ENCODE measurements at regions not wholly inside any gene's neighbourhood (a gene's known extent, or its start where the extent isn't known, plus 50 kb on each side); places are given as distances from the start of the nearest gene placed in this dataset.

DNA sequence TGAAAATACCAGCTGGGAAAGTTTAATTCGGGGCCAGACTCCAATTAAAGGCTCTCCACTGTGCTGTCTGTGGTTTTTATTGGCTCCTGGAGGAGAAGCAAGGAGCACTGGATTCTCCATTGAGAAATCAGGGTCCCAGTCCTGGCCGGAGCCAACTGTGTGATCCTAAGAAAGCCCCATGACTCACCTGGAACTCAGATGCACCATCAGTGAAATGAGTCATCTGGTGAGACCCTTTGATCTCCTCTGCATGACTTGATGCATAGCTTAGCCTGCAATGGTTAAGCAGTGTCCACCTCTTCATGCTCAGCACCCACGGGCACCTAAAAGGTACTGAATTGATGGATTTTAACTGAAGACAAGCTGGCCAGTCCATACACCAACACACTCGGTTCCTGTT is 119.2 kb upstream of the VCX3B start:
- no peak for ATAC-seq
- Mint-ChIP-seq H3K36me3 (peaks cover 0 to 24% (median 0%) of the 10 kb centered on the region in 3 donors), H3K27ac (peak overlapping the region in 1 of 10 donors; percentile 54), H3K4me1 (no peaks in the 10 kb centered on the region), H3K27me3 (no peaks in the 10 kb centered on the region), H3K9me3 (peaks cover 0 to 81% (median 17%) of the 10 kb centered on the region in 9 donors), H3K4me3 (no peak overlapping the region)
- no peak for DNase-seq
- POLR2A ChIA-PET, result no interaction called here

DNA sequence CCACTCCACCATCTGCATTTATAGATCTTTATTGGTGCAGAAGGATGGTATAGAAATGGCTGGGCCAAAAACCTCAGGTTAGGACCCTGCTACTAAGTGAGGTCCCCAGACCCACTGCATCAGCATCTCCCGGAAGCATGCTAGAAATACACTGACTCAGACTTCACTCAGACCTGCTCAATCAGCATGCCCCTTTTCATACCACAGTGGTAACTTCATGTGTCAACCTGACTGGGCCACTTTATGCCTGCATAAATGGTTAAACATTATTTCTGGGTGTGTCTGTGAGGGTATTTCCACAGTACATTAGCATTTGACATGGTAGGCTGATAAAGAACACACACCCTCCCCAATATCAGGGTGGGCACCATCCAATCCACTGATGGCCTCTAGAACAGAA is 118.6 kb upstream of the VCX3B start:
- DNase-seq (no peak), ATAC-seq (no peak)

DNA sequence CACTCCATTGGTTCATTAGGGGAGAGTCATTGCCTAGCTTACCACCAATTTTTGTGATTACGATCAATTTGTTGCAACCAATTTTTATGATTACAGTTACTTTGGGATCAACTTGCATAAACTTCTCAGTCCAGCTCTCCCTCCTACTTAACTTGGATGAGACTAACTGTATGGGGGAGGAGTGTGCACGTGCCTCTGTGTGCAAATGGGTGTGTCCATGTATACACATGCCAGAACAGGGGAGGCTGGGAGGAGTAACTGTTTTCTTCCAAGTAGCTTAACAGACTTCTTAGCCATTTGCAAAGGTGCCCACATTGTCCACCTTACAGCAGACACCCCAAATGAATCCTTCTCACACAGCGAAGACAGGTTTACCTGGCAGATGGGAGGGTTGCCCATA is 117.7 kb upstream of the VCX3B start:
- no peaks in the 10 kb centered on the region for H3K27me3 Mint-ChIP-seq
- DNase-seq (no peak), ATAC-seq (no peak)
- H3K27ac Mint-ChIP-seq, result no peak overlapping the region
- peaks cover 0 to 78% (median 8%) of the 10 kb centered on the region in 9 donors for H3K9me3 Mint-ChIP-seq
- no peak overlapping the region for H3K4me3 Mint-ChIP-seq
- POLR2A ChIA-PET, result no interaction called here
- no peaks in the 10 kb centered on the region for H3K4me1 Mint-ChIP-seq
- H3K36me3 Mint-ChIP-seq, result peaks cover 0 to 28% (median 0%) of the 10 kb centered on the region in 3 donors

More for the DNA sequence above, 118.6 kb upstream of the VCX3B start:
- POLR2A ChIA-PET, result no interaction called here
- Mint-ChIP-seq H3K36me3 (peaks cover 0 to 24% (median 0%) of the 10 kb centered on the region in 3 donors), H3K27me3 (no peaks in the 10 kb centered on the region), H3K4me1 (no peaks in the 10 kb centered on the region), H3K4me3 (no peak overlapping the region), H3K27ac (no peak overlapping the region), H3K9me3 (peaks cover 0 to 79% (median 15%) of the 10 kb centered on the region in 9 donors)

DNA sequence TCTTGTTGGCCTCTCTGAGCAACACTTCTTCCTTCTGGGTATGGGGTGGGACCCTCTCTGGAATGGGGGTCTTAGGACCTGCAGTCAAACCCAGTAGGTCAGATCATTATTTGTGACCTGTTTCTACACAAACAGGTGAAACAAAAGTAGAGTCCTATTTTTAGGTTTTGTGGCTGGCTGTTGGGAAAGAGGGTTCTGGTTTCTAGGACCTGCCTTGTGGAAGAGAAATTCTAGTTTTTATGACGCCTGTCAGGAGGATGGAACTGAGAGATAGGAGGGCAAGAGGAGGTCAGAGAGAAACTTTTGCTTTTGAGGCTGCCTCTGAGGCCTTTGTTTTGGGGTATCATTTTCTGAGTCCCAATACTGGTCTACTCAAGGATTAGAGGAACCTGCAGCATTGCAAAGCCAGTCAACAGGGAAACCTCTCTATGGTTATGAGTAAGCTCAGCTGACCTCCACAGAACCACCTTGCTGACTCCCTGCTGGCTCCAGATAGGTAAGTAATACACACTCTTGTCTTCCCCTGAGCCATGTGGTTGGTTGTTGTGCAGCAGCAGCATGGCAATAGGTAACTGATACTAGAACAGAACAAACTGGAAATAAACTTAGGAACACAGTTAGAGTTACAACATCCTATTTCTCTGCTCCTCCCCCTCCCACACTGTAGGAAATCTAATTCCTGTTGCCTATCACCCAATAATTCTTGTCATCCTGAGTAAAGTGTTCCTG is 114.7 kb upstream of the VCX3B start:
- H3K4me3 Mint-ChIP-seq, result no peak overlapping the region
- POLR2A ChIA-PET, result no interaction called here
- ATAC-seq (no peak), DNase-seq (no peak)
- peaks cover 0 to 7% (median 0%) of the 10 kb centered on the region in 3 donors for H3K36me3 Mint-ChIP-seq
- H3K9me3 Mint-ChIP-seq, result peaks cover 0 to 55% (median 3%) of the 10 kb centered on the region in 9 donors
- no peak overlapping the region for H3K27ac Mint-ChIP-seq
- no peaks in the 10 kb centered on the region for H3K27me3 Mint-ChIP-seq
- H3K4me1 Mint-ChIP-seq, result no peaks in the 10 kb centered on the region

DNA sequence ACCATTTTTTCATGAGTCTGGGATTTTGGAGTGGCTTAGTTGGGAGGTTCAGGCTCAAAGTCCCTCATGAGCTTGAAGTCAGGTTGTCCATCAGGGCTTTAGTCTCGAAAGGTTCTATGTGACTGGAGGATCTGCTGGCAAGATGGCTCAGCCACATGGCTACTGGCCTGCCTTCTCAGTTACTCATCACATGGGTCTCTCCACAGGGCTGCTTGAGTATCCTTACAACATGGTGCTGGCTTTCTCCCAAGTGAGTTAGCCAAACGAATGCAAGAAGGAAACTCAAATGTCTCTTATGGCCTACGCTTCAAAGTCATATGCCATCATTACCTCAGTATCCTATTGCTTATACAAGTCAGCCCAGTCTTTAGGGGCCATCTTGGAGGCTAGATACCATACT is 106.3 kb upstream of the VCX3B start:
- Mint-ChIP-seq H3K27me3 (no peaks in the 10 kb centered on the region), H3K36me3 (no peaks in the 10 kb centered on the region), H3K9me3 (peaks cover 0 to 11% (median 0%) of the 10 kb centered on the region in 9 donors), H3K4me3 (no peak overlapping the region), H3K4me1 (no peaks in the 10 kb centered on the region), H3K27ac (no peak overlapping the region)
- DNase-seq (no peak), ATAC-seq (no peak)
- POLR2A ChIA-PET, result no interaction called here

- Mint-ChIP-seq H3K4me3 (no peak overlapping the region), H3K9me3 (peaks cover 0 to 28% (median 0%) of the 10 kb centered on the region in 9 donors), H3K4me1 (no peaks in the 10 kb centered on the region), H3K36me3 (peaks cover 0 to 5% (median 0%) of the 10 kb centered on the region in 3 donors), H3K27me3 (no peaks in the 10 kb centered on the region), H3K27ac (no peak overlapping the region)
- DNase-seq (no peak), ATAC-seq (no peak)
- POLR2A ChIA-PET, result no interaction called here
Observed at GRCh38 chrX:8364369-8365141, 100.1 kb upstream of the VCX3B start.

- H3K9me3 Mint-ChIP-seq, result peaks cover 0 to 35% (median 0%) of the 10 kb centered on the region in 9 donors
- H3K36me3 Mint-ChIP-seq, result peaks cover 0 to 11% (median 0%) of the 10 kb centered on the region in 3 donors
- H3K27ac Mint-ChIP-seq, result no peak overlapping the region
- ATAC-seq (no peak), DNase-seq (no peak)
- POLR2A ChIA-PET, result no interaction called here
- no peak overlapping the region for H3K4me3 Mint-ChIP-seq
- no peaks in the 10 kb centered on the region for H3K27me3 Mint-ChIP-seq
- no peaks in the 10 kb centered on the region for H3K4me1 Mint-ChIP-seq
Observed at GRCh38 chrX:8366481-8366880, 98.1 kb upstream of the VCX3B start.

GRCh38 chrX:8374041-8374825 is 90.4 kb upstream of the VCX3B start:
- Mint-ChIP-seq H3K9me3 (peaks cover 0 to 57% (median 10%) of the 10 kb centered on the region in 9 donors), H3K27ac (no peak overlapping the region), H3K4me3 (no peak overlapping the region), H3K36me3 (peaks cover 0 to 27% (median 0%) of the 10 kb centered on the region in 3 donors), H3K4me1 (no peaks in the 10 kb centered on the region), H3K27me3 (no peaks in the 10 kb centered on the region)
- DNase-seq, result no peak
- POLR2A ChIA-PET, result no interaction called here
- ATAC-seq, result no peak

DNA sequence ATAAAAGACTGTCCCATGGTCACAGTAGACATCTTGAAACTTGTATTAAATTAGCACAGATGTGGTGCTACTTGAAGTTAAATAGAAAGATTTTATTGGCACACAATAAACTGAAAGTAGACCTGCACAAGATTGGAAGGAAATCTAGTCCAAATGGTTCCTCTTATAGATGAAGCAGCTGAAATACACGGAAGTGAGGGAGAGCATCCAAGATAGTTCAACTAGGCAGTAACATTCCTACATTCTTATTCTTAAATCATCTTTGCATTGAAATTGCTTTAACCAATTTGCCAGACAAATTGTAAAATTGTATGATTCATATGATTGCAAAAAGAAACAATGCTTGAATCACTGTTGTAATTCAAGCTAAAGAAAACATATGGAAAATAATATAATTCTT is 87.6 kb upstream of the VCX3B start:
- DNase-seq (no peak), ATAC-seq (no peak)
- peaks cover 0 to 66% (median 13%) of the 10 kb centered on the region in 9 donors for H3K9me3 Mint-ChIP-seq
- no peak overlapping the region for H3K4me3 Mint-ChIP-seq
- POLR2A ChIA-PET, result no interaction called here
- no peak overlapping the region for H3K27ac Mint-ChIP-seq
- peaks cover 0 to 26% (median 0%) of the 10 kb centered on the region in 3 donors for H3K36me3 Mint-ChIP-seq
- H3K27me3 Mint-ChIP-seq, result no peaks in the 10 kb centered on the region
- H3K4me1 Mint-ChIP-seq, result no peaks in the 10 kb centered on the region

- Mint-ChIP-seq H3K4me1 (no peaks in the 10 kb centered on the region), H3K4me3 (no peak overlapping the region), H3K36me3 (peaks cover 0 to 12% (median 0%) of the 10 kb centered on the region in 3 donors), H3K9me3 (peaks cover 0 to 79% (median 16%) of the 10 kb centered on the region in 9 donors), H3K27ac (no peak overlapping the region), H3K27me3 (peaks cover 0 to 4% (median 0%) of the 10 kb centered on the region in 5 donors)
- no peak for ATAC-seq
- POLR2A ChIA-PET, result no interaction called here
- no peak for DNase-seq
Observed at GRCh38 chrX:8390771-8391170, 73.9 kb upstream of the VCX3B start.

DNA sequence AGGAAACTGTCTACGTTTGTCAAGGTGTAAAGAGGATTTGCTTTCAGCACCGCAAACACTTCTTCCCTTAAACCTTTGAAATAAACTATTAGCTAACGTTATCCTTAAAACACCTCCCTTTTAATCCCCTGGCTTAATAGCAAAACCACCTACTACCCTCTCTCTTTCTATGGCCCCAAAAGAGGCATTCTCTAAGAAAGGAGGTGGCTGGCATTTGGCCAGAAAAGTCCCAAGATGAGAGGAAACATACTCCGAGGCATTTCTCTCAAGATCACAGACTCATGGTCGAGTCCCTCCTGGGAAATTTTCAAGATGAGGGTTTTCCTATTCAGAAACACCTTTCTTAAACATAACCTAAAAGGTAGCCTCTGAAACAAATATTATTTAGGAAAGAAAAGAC is 60.6 kb upstream of the VCX3B start:
- Mint-ChIP-seq H3K4me3 (no peak overlapping the region), H3K36me3 (peaks cover 0 to 4% (median 0%) of the 10 kb centered on the region in 3 donors), H3K9me3 (peaks cover 0 to 79% (median 8%) of the 10 kb centered on the region in 9 donors), H3K4me1 (no peaks in the 10 kb centered on the region), H3K27me3 (no peaks in the 10 kb centered on the region), H3K27ac (no peak overlapping the region)
- ATAC-seq (no peak), DNase-seq (no peak)
- POLR2A ChIA-PET, result no interaction called here

- Mint-ChIP-seq H3K27me3 (no peaks in the 10 kb centered on the region), H3K36me3 (peaks cover 0 to 6% (median 0%) of the 10 kb centered on the region in 3 donors), H3K9me3 (peaks cover 0 to 79% (median 9%) of the 10 kb centered on the region in 9 donors), H3K4me1 (no peaks in the 10 kb centered on the region), H3K4me3 (no peak overlapping the region), H3K27ac (no peak overlapping the region)
- DNase-seq (no peak), ATAC-seq (no peak)
- POLR2A ChIA-PET, result no interaction called here
Observed at GRCh38 chrX:8404471-8404870, 60.2 kb upstream of the VCX3B start.

GRCh38 chrX:8404926-8405325 is 59.7 kb upstream of the VCX3B start:
- Mint-ChIP-seq H3K27me3 (no peaks in the 10 kb centered on the region), H3K9me3 (peaks cover 0 to 80% (median 9%) of the 10 kb centered on the region in 9 donors), H3K4me1 (no peaks in the 10 kb centered on the region), H3K36me3 (peaks cover 0 to 6% (median 0%) of the 10 kb centered on the region in 3 donors), H3K4me3 (no peak overlapping the region), H3K27ac (no peak overlapping the region)
- no peak for ATAC-seq
- POLR2A ChIA-PET, result no interaction called here
- no peak for DNase-seq

Measured in naive thymus-derived CD8-positive, alpha-beta T cell (primary cell).